Epithelial cell of proximal tubule (primary cell): ENCODE measurements at regions not wholly inside any gene's neighbourhood (a gene's known extent, or its start where the extent isn't known, plus 50 kb on each side); places are given as distances from the start of the nearest gene placed in this dataset.
"Not testable (repeated sequence)": the region's sequence is repeated elsewhere in the genome, so short reads cannot be mapped to it uniquely, and the experiment has no call there.

Experiments
- DNase-seq: peaks from one replicate; pipeline ENCODE4 v3.0.0-alpha.2; 2011; ENCODE audit warnings: low read depth
- H3K4me3 ChIP-seq: 2 replicates; pipeline ENCODE4 v1.5.1; 2011; ENCODE audit warnings: low read depth, mild to moderate bottlenecking, low read length
- TF ChIP-seq, protein P1 (sequence below): conservative IDR thresholded peaks from 2 replicates; pipeline ENCODE4 v1.5.1; 2012; ENCODE audit warnings: low read depth, mild to moderate bottlenecking, low read length

DNA sequence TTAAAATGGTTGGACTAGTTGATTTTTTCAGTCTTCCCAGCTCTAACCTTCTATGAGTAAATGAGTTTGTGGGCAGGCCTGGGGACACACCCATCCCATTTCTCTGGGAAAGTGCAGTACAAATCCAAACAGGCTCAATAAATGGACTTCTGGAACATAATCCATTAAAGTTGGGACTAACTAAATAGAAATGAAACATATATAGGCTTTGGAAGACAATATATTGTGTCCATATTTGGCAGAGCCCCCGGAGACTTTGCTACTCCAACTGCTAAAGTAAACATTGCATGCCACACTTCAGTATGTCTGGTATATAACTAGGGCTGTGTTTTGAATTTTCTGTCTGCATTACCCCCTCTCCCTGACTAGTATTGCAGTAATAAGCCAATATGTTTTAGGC lies 191.4 kb upstream of the DAB2 start:
- no peak for DNase-seq
- H3K4me3 ChIP-seq: no peak overlapping the region
- TF ChIP-seq, protein P1, sequence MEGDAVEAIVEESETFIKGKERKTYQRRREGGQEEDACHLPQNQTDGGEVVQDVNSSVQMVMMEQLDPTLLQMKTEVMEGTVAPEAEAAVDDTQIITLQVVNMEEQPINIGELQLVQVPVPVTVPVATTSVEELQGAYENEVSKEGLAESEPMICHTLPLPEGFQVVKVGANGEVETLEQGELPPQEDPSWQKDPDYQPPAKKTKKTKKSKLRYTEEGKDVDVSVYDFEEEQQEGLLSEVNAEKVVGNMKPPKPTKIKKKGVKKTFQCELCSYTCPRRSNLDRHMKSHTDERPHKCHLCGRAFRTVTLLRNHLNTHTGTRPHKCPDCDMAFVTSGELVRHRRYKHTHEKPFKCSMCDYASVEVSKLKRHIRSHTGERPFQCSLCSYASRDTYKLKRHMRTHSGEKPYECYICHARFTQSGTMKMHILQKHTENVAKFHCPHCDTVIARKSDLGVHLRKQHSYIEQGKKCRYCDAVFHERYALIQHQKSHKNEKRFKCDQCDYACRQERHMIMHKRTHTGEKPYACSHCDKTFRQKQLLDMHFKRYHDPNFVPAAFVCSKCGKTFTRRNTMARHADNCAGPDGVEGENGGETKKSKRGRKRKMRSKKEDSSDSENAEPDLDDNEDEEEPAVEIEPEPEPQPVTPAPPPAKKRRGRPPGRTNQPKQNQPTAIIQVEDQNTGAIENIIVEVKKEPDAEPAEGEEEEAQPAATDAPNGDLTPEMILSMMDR: no peak

DNA sequence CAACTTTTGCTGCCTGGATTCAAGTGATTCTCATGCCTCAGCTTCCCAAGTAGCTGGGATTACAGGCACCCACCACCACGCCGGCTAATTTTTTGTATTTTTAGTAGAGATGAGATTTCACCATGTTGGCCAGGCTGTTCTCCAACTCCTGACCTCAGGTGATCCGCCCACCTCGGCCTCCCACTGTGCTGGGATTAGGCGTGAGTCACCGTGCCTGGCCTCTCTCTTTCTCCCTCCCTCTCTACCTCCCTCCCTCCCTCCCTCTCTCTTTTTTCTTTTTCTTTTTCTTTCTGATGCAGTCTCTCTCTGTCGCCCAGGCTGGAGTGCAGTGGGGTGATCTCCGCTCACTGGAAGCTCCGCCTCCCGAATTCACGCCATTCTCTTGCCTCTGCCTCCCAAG lies 186.3 kb upstream of the DAB2 start:
- H3K4me3 ChIP-seq, DNase-seq: not testable (repeated sequence)

- no peak overlapping the region for H3K4me3 ChIP-seq
- TF ChIP-seq, protein P1: no peak
- no peak for DNase-seq
Measured at GRCh38 chr5:39608024-39608423, 183.2 kb upstream of the DAB2 start.

- DNase-seq: no peak
- H3K4me3 ChIP-seq: no peak overlapping the region
- TF ChIP-seq, protein P1: no peak
Measured at GRCh38 chr5:39606591-39606990, 181.8 kb upstream of the DAB2 start.

GRCh38 chr5:39605588-39606575 lies 181.1 kb upstream of the DAB2 start:
- TF ChIP-seq, protein P1: no peak
- no peak overlapping the region for H3K4me3 ChIP-seq
- no peak for DNase-seq

DNA sequence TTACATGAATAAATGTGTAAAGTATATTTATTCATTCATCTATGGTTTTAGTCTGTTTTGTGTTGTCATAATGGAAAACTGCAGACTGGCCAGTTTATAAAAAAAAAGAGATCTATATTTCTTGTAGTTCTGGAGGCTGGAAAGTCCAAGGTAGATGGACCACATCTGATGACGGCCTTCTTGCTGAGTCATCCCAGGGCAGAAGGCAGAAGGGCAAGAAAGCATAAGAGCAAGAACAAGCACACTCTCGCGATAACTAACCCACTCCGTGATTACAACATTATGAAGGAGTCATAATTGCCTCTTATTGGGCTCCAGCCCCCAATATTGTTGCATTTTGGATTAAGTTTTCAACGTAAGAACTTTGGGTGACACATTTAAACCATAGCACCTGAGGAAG lies 180.4 kb upstream of the DAB2 start:
- H3K4me3 ChIP-seq: no peak overlapping the region
- TF ChIP-seq, protein P1: no peak
- no peak for DNase-seq

DNA sequence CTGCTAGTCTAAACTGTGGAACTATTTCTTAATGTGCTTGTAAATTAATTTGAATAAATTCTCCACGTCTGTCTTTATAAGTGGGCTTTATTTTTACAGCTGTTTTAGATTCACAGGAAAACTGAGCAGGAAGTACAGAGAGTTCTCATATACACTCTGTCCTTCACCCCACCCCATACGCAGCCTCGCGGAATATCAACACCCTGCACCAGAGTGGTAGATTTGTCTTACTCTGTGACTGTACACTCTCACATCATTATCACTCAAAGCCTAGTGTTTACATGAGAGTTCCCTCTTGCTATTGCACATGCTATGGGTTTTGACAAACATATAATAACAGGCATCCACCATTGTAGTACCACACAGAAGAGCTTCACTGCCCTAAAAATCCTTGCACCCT lies 179.7 kb upstream of the DAB2 start:
- TF ChIP-seq, protein P1: no peak
- DNase-seq: no peak
- no peak overlapping the region for H3K4me3 ChIP-seq
